ENCODE measurements at regions not wholly inside any gene's neighbourhood (a gene's known extent, or its start where the extent isn't known, plus 50 kb on each side); places are given as distances from the start of the nearest gene placed in this dataset.

DNA sequence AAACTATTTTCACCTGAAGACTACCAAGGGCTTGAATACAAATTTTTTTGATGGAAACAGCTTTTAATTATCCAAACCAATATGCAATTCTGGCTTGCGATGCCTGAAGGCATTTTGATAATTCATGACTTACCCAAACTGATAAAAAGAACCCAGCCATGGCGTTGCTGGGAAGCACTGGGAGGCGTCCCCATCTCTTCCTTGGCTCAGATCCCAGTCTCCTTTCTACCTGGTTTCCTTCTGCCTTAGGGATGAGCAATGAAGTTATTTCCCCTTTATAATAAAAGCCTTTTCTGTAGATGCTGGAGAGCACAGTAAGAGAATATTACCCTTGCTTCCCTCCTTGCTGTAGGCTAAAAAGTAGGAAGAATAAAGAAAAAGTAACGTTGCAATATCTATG, 129.1 kb upstream of the ANK3 start:
- DNase-seq (ENCODE audit: low read depth): no peak

DNA sequence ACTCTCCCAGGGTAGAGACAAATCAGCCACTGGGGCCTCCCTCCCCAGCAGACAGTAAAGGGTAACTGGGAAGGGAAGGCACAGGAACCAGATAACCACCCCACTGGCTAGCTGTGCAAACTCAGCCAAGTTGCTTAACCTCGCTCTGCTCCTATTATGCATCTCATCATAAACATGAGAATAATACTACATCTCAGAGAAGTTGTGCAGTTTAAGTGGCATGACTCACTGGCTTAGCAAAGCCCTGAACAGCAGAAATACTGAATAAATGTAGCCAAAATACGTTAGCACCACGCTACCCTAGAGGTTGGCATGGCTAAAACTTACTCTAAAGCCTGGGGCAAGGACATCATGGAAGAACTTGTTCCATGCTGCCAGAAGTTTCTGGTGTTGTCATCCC, 128.1 kb upstream of the ANK3 start:
- DNase-seq (ENCODE audit: low read depth): no peak

DNA sequence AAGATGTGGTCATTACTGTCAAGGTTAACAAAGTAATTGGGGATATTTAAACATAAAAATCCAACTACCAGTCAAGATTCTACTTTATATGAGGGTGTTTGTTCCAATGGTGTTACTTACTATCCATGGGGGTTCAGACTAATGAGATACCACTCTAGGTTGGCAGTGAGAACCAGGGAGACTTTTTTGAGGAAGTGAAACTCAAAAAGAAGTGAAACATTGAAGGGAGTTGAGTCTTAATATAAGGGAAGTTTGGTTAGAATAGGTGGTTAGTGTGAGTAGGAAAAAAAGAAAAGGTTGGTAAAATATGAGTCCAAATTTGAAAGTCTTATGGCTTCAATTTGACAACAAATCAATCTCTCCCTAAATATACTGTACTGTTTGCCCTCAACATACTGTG, 123.6 kb upstream of the ANK3 start:
- no peak for DNase-seq (ENCODE audit: low read depth)

DNA sequence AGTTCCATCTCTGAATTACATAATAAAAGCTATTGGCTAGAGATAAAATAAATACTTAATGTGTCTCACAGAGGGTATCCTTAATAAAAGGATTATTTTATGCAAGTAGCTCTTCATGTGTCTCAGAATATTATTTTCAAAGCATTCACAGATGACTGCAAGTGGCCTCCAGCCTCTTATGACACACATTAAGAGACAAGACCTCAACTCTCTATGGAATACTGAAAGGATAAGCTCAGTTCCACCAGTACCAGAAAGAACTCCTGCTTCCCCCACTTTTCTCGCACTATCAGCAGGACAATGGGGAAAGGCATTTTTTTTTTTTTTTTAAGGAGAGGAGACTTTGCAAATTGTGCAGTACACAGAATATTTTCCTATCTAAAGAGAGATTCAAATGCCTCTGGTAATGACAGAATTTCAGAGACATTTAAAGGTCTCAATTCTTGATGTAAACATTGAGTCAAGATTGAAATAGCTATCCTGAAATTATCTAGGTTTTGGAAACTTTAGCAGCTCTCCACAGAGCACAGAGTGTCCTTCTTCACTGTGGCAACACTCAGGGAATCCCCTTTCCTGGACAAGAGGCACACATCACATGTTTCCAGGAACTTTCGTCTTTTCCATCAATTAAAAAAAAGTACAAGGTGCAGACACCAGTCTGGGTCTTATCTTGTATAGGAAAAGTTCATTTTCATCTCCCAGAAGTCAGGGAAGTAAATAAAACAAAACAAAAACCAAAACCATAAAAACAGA, 122.0 kb upstream of the ANK3 start:
- DNase-seq (ENCODE audit: low read depth): no peak

DNA sequence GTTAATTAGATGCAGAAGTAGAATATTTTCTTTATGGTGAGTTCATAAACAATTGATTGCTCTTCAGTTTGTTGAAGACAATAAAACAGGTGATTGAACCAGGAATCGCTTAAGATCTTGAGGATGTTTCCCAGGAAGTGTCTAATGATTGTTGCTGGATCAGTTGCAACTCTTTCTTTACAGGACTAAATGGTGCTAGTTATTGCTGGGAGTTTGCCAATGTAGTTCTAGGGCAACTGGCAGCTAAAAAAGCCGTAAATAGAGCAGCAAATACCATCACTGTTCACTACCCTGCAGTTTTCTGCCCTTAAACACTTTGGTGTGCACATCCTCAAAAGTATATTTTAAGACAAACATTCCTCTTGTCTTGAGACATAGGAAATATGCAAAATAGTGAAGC, 119.2 kb upstream of the ANK3 start:
- no peak for DNase-seq (ENCODE audit: low read depth)

DNA sequence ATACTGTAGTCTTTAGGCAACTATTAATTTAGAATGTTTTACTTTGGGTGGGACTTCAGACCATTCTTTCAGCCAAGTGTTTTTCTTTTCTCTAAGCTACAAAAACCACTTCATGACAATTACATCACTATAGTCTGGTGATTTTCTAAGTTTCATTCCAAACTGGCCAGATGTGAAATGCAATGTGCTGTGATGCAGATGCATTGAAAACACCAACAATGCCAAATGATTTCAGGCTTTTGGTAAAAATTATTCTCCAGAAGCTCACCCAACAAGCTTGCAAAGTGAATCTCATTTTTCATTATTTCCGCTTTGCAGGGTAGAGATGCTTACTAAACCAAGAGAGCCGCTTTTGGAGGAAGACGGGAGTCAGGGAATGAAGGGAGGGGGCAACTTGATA, 118.4 kb upstream of the ANK3 start:
- no peak for DNase-seq (ENCODE audit: low read depth)

DNA sequence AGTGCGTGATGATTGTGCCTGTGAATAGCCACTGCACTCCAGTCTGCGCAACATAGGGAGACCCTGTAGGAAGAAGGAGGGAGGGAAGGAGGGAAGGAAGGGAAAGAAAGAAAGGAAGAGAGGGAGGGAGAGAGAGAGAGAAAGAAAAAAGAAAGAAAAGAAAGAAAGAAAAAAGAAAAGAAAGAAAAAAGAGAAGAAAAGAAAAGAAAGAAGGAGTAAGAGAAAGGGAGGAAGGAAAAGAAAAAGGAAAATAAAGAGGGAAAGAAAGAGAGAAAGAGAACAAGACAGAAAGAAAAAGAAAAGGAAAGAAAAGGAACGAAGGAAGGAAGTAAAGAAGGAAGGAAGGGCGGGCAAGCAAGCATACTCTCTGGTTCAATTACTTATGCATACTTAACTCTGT, 112.9 kb upstream of the ANK3 start:
- DNase-seq (ENCODE audit: low read depth): no peak

DNA sequence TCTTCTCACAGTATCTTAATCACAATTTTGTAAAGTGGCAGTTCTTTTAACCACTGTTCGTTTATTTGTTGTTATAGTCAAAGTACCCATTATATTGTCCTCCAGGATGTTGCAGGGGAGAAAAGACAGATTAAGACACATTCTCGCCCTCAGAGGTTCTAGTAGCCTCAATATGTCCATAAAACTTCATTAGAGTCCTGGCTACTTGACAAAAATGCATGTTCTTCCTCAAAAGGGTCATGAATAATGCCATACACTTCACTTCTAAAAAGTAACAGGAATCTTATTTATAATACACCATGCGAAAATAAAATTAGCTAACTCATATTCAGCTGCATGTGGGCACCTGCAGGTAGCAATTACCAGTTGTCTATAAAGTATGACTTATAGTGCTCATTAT, 109.3 kb upstream of the ANK3 start:
- DNase-seq (ENCODE audit: low read depth): no peak

DNA sequence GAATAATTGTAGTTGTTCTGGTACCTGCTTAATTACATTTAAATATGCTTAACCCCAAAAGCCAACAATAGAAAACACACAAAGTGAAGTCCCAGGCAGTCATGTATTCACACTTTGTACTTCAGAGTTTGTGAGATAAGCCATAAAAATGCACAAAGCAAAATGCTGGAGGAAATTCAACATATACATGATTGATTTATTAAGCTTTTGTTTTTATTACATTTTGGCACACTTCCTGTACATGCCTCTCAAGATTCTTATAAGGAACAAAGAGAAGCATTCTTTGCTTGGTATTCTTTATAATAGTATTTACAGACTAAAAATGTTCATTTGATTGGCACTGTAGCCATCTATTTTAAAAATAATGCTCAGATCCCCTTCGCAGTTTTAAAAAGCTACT, 107.7 kb upstream of the ANK3 start:
- no peak for DNase-seq (ENCODE audit: low read depth)

DNA sequence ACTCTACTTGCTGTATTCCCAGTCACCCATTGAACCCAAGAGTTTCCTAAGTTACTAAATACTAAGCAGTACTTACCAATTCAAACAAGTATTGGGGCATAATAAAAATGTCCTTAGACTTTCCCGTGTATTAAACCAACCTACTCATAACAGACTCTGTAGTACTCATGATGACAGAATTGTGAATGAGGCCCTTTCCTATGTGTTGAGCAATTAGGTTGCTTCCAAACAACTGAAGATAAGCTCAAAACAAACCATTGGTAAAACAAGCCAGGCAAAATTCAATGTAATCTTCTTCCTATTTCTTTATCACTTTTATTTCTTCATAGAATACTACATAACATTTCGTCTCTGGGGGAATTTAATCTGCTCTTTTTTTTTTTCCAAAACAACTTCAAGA, 106.5 kb upstream of the ANK3 start:
- no peak for DNase-seq (ENCODE audit: low read depth)

DNA sequence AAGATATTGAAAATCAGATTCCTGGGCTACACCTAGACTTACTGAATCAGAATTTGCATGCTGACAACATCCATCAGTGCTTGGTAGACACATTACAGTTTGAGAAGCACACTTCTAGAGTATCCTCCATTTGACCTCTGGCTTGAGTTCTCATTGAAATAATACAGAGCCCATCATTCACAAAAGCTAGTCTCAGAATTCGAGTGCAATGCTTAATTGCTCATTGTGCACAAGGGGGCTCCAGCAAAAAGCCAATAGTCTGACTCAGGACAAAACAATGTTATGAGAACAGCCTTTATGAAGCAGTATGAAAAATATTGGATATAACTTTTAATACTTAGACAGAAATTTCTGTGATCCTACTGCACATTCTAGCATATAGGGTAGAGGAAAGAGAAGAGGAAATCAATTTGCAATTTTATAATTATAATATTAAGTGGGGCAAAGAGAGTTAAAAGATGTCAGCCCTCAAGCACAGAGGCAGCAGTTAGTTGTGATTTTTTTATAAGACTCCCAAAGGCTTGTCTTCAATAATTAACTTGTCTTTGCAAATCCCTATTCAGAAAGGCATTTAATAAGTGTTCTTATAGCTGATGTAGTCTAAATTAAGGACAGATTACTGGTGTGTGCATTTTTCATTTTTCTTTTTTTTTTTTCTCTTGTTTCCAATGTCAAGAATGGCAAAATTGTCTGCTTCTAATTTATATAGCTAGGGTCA, 105.8 kb upstream of the ANK3 start:
- peak; percentile 24 for DNase-seq (ENCODE audit: low read depth)

DNA sequence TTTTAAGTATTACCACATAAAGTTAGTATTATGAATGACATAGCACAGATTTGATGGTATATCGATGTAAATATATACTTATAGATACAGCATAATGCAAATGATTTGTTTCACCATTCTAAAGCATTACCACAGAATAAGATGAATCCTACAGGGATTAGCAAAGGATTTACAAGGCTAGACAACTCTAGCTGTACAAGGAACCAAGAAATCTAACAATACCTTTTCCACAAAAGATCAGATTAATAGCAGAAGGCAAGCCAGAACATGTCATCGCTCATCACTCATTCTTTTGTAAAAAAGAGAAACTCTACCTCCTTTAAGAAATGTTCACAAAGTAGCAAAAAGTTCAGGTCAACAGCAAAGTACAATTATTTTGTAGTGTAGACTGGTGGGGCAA, 105.1 kb upstream of the ANK3 start:
- no peak for DNase-seq (ENCODE audit: low read depth)

DNA sequence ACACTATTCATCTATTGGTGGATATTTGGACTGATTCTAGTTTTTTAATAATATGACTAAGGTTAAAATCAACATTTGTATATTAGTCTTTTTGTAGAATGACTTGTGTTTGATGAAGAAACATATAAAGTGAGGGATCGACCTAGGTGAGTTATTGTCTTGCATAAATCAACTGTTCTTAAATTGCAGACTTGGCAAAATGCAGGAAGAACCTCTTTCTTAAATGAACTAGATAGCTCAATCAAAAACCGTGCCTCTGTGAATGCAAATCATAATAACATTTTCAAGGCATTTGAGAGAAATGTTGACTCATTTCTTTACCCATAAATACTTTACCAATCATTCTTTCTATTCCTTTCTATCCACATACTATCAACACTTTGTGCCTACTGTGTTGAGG, 101.5 kb upstream of the ANK3 start:
- DNase-seq (ENCODE audit: low read depth): no peak

DNA sequence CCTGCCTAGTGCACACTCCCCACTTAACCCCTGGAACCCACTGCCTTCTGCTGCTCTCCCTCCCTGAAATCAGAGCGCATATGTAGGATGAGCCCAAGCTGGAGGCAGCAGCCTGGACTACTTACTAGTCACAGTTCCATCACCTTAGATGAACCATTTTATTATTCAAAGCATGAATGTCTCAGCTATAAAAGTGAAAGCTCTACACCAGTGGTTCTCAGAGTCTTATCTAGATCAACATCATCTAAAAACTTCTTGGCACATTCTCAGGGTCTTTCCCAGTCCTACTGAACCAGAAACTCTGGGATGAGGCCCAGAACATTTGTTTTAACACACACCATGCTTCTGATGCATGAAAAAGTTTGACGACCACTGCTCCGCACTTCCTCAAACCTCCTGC, 100.3 kb upstream of the ANK3 start:
- no peak for DNase-seq (ENCODE audit: low read depth)

DNA sequence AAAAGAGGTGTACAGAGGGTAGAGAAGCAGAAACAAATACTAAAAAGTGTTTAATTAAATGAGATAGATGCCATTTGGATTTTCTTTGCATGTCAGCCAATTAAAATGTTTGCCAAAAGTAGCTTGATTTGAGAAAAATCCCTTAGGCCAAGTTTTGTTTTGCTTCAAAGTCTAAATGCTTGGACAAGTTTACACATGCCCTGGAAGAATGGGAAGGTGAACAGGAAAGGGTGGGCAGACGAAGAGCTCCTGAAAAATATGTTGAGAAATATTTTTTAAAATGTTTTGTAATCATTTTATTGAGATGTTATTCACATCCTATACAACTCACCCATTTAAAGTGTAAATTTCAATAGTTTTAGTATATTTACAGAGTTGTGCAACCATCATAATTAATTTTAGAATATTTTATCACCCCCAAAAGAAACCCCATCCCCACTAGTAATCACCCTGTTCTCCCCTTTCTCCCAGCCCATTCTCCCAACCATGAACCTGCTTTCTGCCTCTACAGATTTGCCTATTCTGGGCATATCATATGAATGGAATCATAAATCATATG, 98.5 kb upstream of the ANK3 start:
- DNase-seq (ENCODE audit: low read depth): no peak

DNA sequence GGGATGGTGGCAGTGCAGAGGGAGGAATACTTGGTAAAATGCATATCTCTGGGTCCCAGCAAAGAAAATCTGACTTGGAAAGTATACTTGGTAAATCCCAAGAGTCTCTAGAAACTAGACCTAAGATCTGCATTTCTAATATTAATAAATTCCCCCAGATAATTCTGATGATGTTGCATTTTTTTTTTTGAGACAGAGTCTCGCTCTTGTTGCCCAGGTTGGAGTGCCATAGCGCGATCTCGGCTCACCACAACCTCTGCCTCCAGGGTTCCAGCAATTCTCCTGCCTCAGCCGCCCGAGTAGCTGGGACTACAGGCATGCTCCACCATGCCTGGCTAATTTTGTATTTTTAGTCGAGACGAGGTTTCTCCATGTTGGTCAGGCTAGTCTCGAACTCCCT, 97.9 kb upstream of the ANK3 start:
- no peak for DNase-seq (ENCODE audit: low read depth)

DNA sequence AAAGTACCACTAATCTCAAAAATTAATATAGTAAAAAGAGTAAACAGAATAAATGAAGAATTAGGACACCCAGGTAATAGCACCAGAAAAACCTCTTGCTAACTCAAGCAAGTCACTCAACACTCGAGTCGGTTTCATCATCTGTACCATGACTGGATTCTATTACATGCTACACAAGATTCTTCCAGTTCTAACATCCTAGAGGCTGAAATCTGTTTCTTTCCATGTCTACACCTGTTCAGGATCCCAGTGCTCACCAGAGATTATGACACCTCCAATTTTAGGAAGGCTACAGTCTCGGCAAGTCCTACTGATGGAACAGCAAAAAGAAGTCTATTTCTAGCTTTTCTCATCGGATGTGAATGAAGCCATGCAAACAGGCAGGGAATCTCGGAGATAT, 95.3 kb upstream of the ANK3 start:
- no peak for DNase-seq (ENCODE audit: low read depth)

DNA sequence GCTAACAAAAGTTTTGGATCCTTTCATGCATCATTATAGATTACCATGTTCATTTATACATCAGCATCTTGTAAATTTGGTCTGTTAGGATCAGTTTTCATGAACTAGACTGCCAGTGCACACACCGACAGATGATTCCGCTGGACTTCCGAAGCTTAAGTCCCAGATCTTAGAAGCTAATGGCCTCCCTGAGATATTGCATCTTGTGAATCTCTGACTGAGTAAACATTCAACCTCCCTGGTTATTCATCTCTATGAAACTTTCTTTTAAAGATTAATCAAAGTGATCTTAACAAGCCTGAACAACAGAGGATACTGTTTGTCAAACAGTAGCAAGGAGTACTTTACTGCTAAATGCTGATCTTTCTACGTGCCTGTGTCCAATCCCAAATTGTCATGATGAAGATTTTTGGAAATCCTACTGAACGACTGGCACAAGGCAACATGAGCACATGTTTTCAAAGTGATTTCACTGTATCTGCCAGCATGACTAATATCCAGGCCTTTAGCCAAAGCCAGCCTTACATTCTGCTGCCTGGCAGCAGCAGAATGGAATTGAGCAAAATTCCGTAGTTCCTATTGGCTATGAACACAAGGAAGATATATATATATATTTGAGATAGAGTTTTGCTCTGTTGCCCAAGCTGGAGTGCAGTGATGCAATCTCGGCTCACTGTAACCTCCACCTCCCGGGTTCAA, 91.3 kb upstream of the ANK3 start:
- DNase-seq (ENCODE audit: low read depth): peak; percentile 83

DNA sequence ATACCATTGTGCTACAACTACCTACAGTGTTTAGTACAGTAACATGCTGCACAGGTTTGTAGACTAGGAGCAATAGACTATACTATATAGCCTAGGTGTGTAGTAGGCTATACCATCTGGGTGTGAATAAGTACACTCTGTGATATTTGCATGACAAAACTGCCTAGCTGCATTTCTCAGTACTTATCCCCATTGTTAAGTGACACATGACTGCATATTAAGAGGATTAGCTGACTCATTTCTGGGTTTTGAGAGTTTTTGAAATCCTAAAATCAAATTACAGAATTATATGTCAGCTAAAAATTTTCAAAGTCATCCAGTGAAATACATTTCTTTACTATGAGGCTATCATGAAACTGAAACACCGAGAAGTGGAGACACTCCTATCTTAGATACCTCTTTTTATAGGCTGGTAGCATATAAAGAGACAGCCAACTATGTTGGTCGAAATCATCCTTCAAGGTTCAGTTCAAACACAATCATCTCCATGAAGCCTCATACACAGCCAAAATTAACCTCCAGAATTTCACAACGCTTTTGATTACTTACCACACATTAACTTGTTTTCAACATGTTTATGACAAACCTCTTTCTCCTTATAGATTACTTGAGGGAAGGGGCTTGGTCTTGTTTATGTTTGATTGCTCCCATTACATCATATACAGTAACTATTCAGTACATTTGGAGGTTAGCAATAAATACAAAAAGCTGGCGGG, 89.8 kb upstream of the ANK3 start:
- DNase-seq (ENCODE audit: low read depth): no peak

DNA sequence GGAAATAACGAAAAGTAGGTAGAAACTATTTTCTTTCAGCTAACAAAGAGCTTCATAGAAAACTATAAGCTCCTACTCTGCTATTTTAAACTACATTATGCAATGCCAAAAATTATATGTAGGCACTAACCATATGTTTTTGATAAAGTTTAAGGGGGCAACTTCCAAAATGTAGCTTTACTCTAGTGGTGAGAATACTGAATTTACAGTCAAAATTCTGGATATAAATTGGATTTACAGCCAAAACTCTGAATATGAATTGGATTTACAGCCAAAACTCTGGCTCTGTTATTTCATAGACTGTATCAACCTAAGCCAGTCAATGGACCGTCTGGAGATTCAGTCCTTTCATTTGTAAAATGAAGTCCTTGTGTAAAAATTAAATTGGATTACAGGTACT, 86.8 kb upstream of the ANK3 start:
- DNase-seq (ENCODE audit: low read depth): no peak

DNA sequence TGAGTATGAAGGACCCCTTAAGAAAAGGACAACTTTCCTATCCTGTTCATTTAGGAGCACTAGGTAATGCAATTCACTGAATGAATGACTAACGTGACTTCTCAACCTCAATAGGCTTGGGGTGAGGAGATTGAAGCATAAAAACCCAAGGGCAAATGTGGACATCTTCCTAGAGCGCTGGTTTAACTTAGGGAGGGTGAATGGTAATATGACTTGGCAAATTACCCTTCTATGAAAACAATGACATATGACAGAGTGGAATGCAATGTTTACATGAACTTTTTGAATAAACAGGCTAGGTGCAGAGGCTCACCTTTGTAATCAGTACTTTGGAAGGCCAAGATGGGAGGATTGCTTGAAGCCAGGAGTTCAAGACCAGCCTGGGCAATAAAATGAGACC, 83.9 kb upstream of the ANK3 start:
- no peak for DNase-seq (ENCODE audit: low read depth)

DNA sequence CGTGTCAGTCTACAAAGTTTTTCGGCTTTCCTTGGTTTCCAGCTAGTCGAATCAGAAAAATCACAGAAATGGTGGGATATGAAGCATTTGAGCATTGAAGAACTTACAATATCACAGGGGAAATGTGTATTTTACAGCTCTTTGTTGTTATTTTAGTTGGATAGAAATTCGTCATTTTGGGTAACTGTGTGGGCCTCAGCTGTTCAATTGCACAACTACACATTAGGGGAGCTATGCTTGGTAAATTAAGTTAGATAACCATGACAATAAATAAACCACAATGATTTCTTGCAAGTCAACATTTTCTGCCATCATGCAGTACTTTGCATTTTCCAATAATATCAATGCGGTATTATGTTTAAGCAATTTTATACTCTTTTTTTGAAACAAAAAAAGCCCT, 80.4 kb upstream of the ANK3 start:
- DNase-seq (ENCODE audit: low read depth): no peak
